Progenitor cell of endocrine pancreas (in vitro differentiated cells): ENCODE measurements at regions not wholly inside any gene's neighbourhood (a gene's known extent, or its start where the extent isn't known, plus 50 kb on each side); places are given as distances from the start of the nearest gene placed in this dataset.

ENCODE experiments used
- DNase-seq: peaks from one replicate; pipeline ENCODE4 v3.0.0; 2021; ENCODE audit warnings: low spot score; ENCODE audit not compliant: unreplicated experiment
- H3K27ac Mint-ChIP-seq: 2 replicates; pipeline ENCODE4 v1.8.0; 2021; ENCODE audit warnings: mild to moderate bottlenecking, moderate library complexity, mixed read lengths
- H3K27me3 Mint-ChIP-seq: 2 replicates; pipeline ENCODE4 v1.8.0; 2021; ENCODE audit warnings: mixed read lengths
- H3K36me3 Mint-ChIP-seq: 2 replicates; pipeline ENCODE4 v1.8.0; 2022; ENCODE audit warnings: mixed read lengths; ENCODE audit not compliant: insufficient read depth
- H3K4me1 Mint-ChIP-seq: 2 replicates; pipeline ENCODE4 v1.8.0; 2021; ENCODE audit warnings: low read depth, mixed read lengths
- H3K4me3 Mint-ChIP-seq: 2 replicates; pipeline ENCODE4 v1.8.0; 2021; ENCODE audit warnings: low read depth, mild to moderate bottlenecking, moderate library complexity, mixed read lengths
- H3K9me3 Mint-ChIP-seq: 2 replicates; pipeline ENCODE4 v1.8.0; 2021; ENCODE audit warnings: low read depth, mixed read lengths
- TF ChIP-seq, protein P1 (sequence below): fragments of 200-600 bp; sonication (generic); IDR thresholded peaks from one replicate; pipeline ENCODE4 v1.5.0; 2021; ENCODE audit warnings: antibody characterized with exemption, mild to moderate bottlenecking; ENCODE audit not compliant: unreplicated experiment

DNA sequence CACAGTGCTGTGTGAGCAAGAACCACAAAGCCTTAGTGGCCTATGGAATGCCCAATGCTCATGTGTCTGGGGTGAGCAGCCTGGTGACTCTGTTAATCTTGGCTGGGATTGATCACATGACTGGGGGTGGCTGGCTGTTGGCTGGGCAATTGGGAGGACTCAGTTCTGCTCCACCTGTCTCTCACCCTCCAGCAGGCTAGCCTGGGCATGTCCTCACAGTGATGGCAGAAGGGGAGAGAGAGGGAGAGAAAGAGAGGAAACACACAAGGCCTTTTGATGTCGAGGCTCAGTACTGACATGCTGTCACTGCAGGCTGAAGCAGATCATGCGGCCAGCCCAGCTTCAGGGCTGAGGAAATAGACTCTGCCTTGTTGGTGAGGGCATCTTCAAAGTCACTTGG is 136.8 kb downstream of the TBX5 start:
- no peak overlapping the region for H3K4me3 Mint-ChIP-seq
- no peaks in the 10 kb centered on the region for H3K9me3 Mint-ChIP-seq
- peaks cover 12% of the 10 kb centered on the region for H3K27me3 Mint-ChIP-seq
- no peak for DNase-seq
- peaks cover 5% of the 10 kb centered on the region for H3K4me1 Mint-ChIP-seq
- TF ChIP-seq, protein P1, sequence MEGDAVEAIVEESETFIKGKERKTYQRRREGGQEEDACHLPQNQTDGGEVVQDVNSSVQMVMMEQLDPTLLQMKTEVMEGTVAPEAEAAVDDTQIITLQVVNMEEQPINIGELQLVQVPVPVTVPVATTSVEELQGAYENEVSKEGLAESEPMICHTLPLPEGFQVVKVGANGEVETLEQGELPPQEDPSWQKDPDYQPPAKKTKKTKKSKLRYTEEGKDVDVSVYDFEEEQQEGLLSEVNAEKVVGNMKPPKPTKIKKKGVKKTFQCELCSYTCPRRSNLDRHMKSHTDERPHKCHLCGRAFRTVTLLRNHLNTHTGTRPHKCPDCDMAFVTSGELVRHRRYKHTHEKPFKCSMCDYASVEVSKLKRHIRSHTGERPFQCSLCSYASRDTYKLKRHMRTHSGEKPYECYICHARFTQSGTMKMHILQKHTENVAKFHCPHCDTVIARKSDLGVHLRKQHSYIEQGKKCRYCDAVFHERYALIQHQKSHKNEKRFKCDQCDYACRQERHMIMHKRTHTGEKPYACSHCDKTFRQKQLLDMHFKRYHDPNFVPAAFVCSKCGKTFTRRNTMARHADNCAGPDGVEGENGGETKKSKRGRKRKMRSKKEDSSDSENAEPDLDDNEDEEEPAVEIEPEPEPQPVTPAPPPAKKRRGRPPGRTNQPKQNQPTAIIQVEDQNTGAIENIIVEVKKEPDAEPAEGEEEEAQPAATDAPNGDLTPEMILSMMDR = no peak
- H3K36me3 Mint-ChIP-seq = no peaks in the 10 kb centered on the region
- no peak overlapping the region for H3K27ac Mint-ChIP-seq

DNA sequence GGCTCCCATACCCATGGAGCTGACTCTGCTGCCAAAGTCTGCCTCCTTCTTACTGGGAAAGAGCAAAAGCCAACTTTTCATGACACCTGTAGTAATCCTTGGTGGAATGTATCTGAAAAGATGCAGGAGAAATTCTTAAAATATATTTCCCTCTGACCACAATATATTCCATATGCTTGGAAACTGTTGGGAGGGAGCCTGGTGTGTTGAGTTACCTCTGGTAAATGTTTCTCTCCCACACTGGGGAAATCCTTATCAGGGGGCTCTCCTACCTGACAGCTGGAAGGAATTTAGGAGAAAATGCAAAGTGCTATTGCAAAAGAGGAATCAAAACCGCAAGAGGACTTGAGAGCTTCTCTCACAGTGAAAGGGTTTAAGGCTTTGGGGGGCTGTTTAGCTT is 139.4 kb downstream of the TBX5 start:
- Mint-ChIP-seq H3K4me1 (peaks cover 10% of the 10 kb centered on the region), H3K27me3 (no peaks in the 10 kb centered on the region)

DNA sequence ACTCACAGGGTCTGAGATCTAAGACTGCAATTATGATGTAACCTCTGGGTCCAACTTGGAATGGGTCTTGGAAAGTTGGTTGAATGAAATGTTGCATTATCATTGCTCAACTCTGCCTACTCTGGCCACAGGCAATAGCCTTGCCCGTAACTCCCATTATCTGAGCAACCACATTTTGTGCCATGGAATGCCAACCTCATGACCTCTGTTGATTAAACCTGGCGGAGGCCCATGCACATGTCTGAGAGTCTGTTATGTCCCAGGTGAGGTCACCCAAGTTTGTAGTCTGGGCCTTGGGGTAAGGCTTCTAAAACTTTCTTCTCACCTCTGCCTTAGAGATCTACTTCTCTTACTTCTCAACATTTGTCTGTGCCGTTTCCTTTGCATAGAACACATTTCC is 140.9 kb downstream of the TBX5 start:
- Mint-ChIP-seq H3K27ac (no peak overlapping the region), H3K4me3 (no peak overlapping the region)
- TF ChIP-seq, protein P1 = no peak

More for the DNA sequence above, 139.4 kb downstream of the TBX5 start:
- TF ChIP-seq, protein P1 = no peak
- Mint-ChIP-seq H3K27ac (no peak overlapping the region), H3K9me3 (no peaks in the 10 kb centered on the region), H3K36me3 (no peaks in the 10 kb centered on the region), H3K4me3 (no peak overlapping the region)
- DNase-seq = no peak

GRCh38 chr12:114263056-114263805 is 142.7 kb downstream of the TBX5 start:
- Mint-ChIP-seq H3K4me1 (peaks cover 10% of the 10 kb centered on the region), H3K27ac (no peak overlapping the region)

More for the DNA sequence above, 140.9 kb downstream of the TBX5 start:
- H3K27me3 Mint-ChIP-seq = no peaks in the 10 kb centered on the region
- no peaks in the 10 kb centered on the region for H3K9me3 Mint-ChIP-seq
- no peak for DNase-seq
- peaks cover 10% of the 10 kb centered on the region for H3K4me1 Mint-ChIP-seq
- no peaks in the 10 kb centered on the region for H3K36me3 Mint-ChIP-seq

DNA sequence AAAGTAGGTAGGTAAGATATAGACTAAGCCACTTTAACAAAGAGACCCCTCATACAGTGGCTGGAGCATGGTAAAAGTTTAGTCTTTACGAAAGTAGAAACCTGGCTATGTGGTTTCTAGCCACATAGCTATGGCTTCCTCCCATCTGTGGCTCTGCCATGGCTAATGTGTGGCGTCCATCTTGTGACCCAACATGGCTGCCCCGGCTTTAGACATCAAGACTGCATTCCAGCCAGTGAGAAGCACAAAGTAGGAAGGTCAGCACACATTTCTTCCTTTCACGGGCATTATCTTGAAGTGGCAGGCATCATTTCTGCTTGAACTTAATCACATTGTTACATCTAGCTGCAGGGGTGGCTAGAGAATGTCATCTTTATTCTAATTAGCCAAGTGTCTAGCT is 148.3 kb downstream of the TBX5 start:
- H3K9me3 Mint-ChIP-seq = no peaks in the 10 kb centered on the region
- TF ChIP-seq, protein P1 = no peak
- no peaks in the 10 kb centered on the region for H3K27me3 Mint-ChIP-seq
- H3K4me1 Mint-ChIP-seq = no peaks in the 10 kb centered on the region
- H3K36me3 Mint-ChIP-seq = no peaks in the 10 kb centered on the region
- no peak overlapping the region for H3K27ac Mint-ChIP-seq
- no peak overlapping the region for H3K4me3 Mint-ChIP-seq
- no peak for DNase-seq

More at GRCh38 chr12:114263056-114263805, 142.7 kb downstream of the TBX5 start:
- Mint-ChIP-seq H3K9me3 (no peaks in the 10 kb centered on the region), H3K4me3 (no peak overlapping the region), H3K36me3 (no peaks in the 10 kb centered on the region), H3K27me3 (no peaks in the 10 kb centered on the region)
- TF ChIP-seq, protein P1 = no peak
- no peak for DNase-seq
